ENCODE measurements at regions not wholly inside any gene's neighbourhood (a gene's known extent, or its start where the extent isn't known, plus 50 kb on each side); places are given as distances from the start of the nearest gene placed in this dataset.
"Not testable (repeated sequence)": the region's sequence is repeated elsewhere in the genome, so short reads cannot be mapped to it uniquely, and the experiment has no call there.

DNA sequence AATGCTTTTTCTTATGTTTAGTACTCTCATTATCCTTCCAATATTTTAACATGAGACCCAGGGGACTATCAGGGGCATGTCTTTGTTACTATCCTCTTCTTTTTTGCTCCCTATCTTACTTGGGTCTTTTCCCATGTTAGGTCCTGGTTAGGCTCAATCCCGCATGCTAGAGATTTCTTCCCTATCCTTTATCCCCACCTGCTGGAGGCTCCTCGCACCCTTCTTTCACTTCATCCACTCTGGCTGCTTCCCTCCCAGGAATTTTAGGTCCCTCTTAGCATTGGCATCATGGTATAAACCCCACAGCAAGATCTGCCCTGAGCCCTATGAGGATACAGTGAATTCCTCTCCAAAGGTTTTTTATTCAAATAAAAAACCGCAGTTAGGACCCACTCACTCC lies 567.3 kb downstream of the ANKRD30B start:
- DNase-seq = not testable (repeated sequence)

DNA sequence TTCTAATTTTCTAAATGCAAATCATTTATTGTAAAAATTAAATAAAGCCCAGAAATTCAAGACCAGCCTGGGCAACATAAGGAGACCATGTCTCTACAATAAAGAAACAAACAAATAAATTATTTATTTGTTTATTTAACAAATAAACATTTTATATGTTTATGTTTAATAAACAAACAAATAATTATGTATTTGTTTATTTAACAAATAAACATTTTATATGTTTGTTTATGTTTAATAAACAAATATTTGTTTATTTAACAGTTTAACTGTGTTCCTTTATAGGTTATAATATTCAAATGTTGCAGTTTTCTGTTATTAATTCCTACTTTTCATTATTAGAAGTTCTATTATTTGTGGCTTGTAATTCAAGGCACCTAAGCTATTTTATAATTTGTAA lies 570.7 kb downstream of the ANKRD30B start:
- not testable (repeated sequence) for DNase-seq

DNA sequence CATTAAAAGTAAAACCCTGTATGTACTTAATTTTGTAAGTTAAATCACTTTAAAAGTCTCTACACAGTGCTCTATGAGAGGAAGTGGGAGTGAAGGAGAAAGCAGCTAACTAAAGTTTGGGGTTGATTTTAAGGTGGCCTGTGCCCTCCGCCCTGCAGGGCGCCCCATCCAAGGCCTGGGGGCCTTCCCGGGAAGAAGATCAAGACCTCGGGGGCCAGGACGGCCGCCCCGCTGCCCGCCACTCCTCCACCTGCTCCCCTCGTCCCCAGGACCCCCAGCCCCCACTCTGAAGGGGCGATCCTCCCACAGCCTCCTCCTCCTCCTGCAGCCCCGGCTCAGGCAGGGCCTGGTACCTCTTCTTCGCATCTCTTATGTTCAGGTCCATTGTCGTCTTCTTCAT lies 581.7 kb downstream of the ANKRD30B start:
- DNase-seq = not testable (repeated sequence)

DNA sequence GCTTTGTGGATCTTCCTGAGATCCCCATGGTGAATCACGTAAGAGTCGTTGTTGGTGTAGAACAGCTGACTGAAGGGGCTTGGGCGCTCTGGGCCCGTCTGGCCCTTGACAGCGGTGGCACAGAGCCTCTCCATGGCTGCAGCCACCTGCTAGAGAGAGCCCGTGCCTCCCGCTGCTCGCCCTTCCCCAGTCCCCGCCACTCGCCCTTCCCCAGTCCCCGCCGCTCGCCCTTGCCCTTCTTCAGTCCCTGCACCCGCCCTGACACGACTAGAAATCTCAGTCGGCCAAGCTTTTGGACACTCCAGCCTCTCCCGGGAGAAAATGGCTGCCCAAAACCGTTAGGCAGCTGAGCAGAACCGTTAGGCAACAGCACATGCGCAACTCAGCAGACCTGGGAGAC lies 582.2 kb downstream of the ANKRD30B start:
- DNase-seq = not testable (repeated sequence)

DNA sequence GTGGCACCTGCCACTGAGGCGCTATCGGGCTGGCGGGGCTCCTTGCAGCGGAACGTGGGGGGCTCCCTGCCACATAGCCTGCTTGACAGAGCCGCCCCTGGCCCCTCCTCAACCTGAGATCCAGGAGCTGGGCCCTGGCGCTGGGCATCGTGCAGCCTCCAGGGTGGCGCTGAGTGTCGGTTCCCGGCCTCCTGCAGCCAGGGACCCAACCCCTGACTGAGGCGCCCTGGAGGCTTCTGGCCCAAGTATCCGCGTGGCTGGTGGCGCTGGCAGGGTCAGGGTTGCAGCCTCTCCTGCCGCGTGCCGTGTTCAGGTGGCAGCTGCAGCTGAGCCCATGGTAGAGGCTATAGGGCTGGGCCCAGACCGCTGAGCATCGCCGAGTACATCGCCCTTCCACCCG lies 582.6 kb downstream of the ANKRD30B start:
- not testable (repeated sequence) for DNase-seq

DNA sequence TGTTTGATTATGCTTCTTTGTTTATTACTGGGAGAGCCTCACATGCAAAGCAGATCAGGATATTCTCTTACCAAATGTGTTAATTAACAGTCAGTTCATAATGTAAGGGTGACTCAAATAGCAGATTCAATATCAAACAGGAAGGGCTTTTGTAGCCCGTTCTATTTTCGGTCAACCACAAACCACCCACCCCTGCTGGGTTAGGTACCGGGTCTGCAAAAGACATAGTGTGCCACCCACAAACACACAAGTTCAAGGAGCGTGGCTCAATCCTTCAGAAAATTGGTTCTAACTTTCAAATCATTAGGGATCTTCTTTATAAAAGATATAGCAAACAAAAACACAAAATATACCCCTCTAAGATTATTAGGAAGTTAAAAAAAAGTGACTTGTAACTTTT lies 627.7 kb downstream of the ANKRD30B start:
- DNase-seq = not testable (repeated sequence)

DNA sequence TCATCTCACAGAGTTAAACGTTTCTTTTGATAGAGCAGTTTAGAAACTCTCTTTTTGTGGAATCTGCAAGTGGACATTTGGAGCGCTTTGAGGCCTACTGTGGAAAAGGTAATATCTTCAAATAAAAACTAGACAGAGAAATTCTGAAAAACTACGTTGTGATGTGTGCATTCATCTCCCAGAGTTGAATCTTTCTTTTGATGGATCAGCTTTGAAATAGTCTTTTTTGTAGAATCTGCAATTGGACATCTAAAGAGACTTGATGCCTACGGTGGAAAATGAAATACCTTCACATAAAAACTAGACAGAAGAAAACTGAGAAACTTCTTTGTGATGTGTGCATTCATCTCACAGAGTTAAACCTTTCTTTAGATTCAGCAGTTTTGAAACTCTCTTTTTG lies 659.9 kb downstream of the ANKRD30B start:
- DNase-seq = peak; percentile 6
